NT2/D1 (cell line): ENCODE measurements at regions not wholly inside any gene's neighbourhood (a gene's known extent, or its start where the extent isn't known, plus 50 kb on each side); places are given as distances from the start of the nearest gene placed in this dataset.
"Not testable (repeated sequence)": the region's sequence is repeated elsewhere in the genome, so short reads cannot be mapped to it uniquely, and the experiment has no call there.

Source experiments
- SUZ12 ChIP-seq: IDR thresholded peaks from 2 replicates; pipeline ENCODE4 v1.6.1; 2011; ENCODE audit not compliant: insufficient read length, insufficient read depth; ENCODE audit errors: extremely low read depth
- YY1 ChIP-seq: IDR thresholded peaks from 2 replicates; pipeline ENCODE4 v1.6.1; 2011; ENCODE audit not compliant: insufficient read length, insufficient read depth
- ZNF274 ChIP-seq: IDR thresholded peaks from 2 replicates; pipeline ENCODE4 v1.6.1; 2011; ENCODE audit warnings: mild to moderate bottlenecking, low read depth, low read length

DNA sequence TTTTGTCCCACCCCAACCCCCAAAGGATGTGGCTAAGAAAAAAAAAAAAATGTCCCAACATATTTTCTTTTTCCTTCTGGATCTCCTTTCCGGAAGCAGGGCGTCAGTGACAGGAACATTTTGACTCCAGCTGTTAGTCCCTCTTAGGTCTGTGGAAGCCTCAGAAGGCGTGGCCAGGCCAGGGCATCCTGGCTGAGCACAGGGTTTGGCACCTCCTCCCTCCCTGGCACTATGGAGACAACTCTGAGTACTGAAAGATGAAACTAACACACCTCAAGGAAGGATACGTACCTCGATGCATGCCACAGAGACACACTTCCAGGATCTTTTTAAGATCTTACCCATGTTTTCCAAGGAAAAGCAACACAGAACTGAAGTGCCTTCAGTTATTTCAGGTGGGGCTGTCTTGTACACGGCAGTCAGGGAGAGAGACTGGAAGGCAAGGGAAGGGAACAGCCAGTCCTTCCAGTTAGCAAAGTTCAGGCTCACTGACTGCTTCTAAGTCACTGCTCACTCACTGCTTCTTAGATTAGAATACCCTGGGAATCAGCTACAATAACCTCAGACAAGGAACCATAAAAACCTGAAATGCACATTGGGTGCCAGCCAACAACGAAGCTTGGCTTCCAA is 406.9 kb upstream of the NPAP1 start:
- TF ChIP-seq YY1, SUZ12, ZNF274: not testable (repeated sequence)
